HepG2 (cell line): ENCODE measurements at regions not wholly inside any gene's neighbourhood (a gene's known extent, or its start where the extent isn't known, plus 50 kb on each side); places are given as distances from the start of the nearest gene placed in this dataset.
"Not testable (repeated sequence)": the region's sequence is repeated elsewhere in the genome, so short reads cannot be mapped to it uniquely, and the experiment has no call there.

Source experiments
- ATAC-seq: fragments of 200-7000 bp; cut with Tn5 transposase; 3 replicates; pipeline ENCODE4 v1.9.1; 2020; ENCODE audit warnings: mild to moderate bottlenecking, moderate library complexity
- BruUV-seq: library from RNA; stranded (reverse); fragments of 400-500 nt; replicated peaks from 2 replicates; lab custom pipeline; 2021; lab: Mats Ljungman, UMichigan
- CTCF ChIA-PET: fragments of 300-600 bp; formaldehyde crosslinking; extraction: SDS; loops from one replicate; lab custom pipeline; 2021; ENCODE audit warnings: low total read pairs, inconsistent platforms, low intra/inter-chr PET ratio; lab: Yijun Ruan, JAX
- POLR2A ChIA-PET: fragments of 350-600 bp; sonication (Branson Sonifier 250); formaldehyde crosslinking; loops from one replicate; lab custom pipeline; 2020; ENCODE audit warnings: antibody characterized with exemption, inconsistent platforms; lab: Yijun Ruan, JAX
- DNase-seq: peaks from one replicate; pipeline ENCODE4 v3.0.0-alpha.2; 2015; ENCODE audit warnings: low spot score
- FAIRE-seq: peaks from 3 replicates; lab custom pipeline; 2011; peaks lifted over from hg19 to GRCh38; lab: Jason Lieb, UNC
- H2AFZ ChIP-seq: one replicate; pipeline ENCODE4 v1.6.1; 2011; ENCODE audit warnings: low read length, inconsistent platforms
- H3K27ac ChIP-seq: fragments of 300-600 bp; 3 replicates; pipeline ENCODE4 v1.8.0; 2011; ENCODE audit warnings: mixed run types, mild to moderate bottlenecking, mixed read lengths, low read length, inconsistent platforms; ENCODE audit not compliant: insufficient read depth; ENCODE audit errors: extremely low read length
- H3K27me3 ChIP-seq, 2 experiments: fragments of 200-600 bp in 1 of 2; 2 replicates in 1 of 2; 3 replicates in 1 of 2; pipeline versions ENCODE4 v1.6.0 to v1.8.0; 2011; ENCODE audit warnings: low read length in 2 of 2, mild to moderate bottlenecking in 2 of 2, moderate library complexity in 2 of 2, inconsistent platforms in 1 of 2; ENCODE audit not compliant: insufficient read depth in 2 of 2, control insufficient read depth in 1 of 2
- H3K36me3 ChIP-seq, 2 experiments: fragments of 200-600 bp in 1 of 2; replicated peaks in 1 of 2; 2 replicates in 1 of 2; 3 replicates in 1 of 2; pipeline versions ENCODE4 v1.5.1 to v1.8.0; 2011; ENCODE audit warnings: low read length in 2 of 2, inconsistent platforms in 1 of 2; ENCODE audit not compliant: insufficient read depth in 2 of 2, control insufficient read depth in 1 of 2
- H3K4me1 ChIP-seq: 2 replicates; pipeline ENCODE4 v1.5.1; 2012; ENCODE audit warnings: low read length, inconsistent platforms; ENCODE audit not compliant: insufficient read depth
- H3K4me2 ChIP-seq: 2 replicates; pipeline ENCODE4 v1.6.0; 2011; ENCODE audit warnings: low read depth, low read length, inconsistent platforms
- H3K4me3 ChIP-seq, 3 experiments: fragments of 200-600 bp in 1 of 3; sonication (generic), shearing (Covaris generic) in 1 of 3; replicated peaks in 1 of 3; 2 replicates each; pipeline ENCODE4 v1.5.1; 2011 to 2016; ENCODE audit warnings: low read length in 3 of 3, inconsistent platforms in 2 of 3, low read depth in 2 of 3, mild to moderate bottlenecking in 2 of 3, control low read depth in 1 of 3, mixed read lengths in 1 of 3; ENCODE audit not compliant: insufficient read depth in 1 of 3
- H3K79me2 ChIP-seq: one replicate; pipeline ENCODE4 v1.6.1; 2011; ENCODE audit warnings: low read length, inconsistent platforms; ENCODE audit not compliant: insufficient read depth
- H3K9ac ChIP-seq: 2 replicates; pipeline ENCODE4 v1.6.0; 2011; ENCODE audit warnings: mild to moderate bottlenecking, low read depth, low read length, inconsistent platforms; ENCODE audit not compliant: insufficient read depth
- H3K9me3 ChIP-seq: 2 replicates; pipeline ENCODE4 v1.5.1; 2012; ENCODE audit warnings: mild to moderate bottlenecking, low read length
- H4K20me1 ChIP-seq: 2 replicates; pipeline ENCODE4 v1.6.0; 2011; ENCODE audit warnings: inconsistent platforms, mild to moderate bottlenecking, low read length, moderate library complexity; ENCODE audit not compliant: insufficient read depth
- ATF7 ChIP-seq, 2 experiments: fragments of 450-650 bp in 1 of 2; sonication (generic) in 1 of 2; formaldehyde crosslinking in 1 of 2; IDR thresholded peaks; 2 replicates each; pipeline versions ENCODE4 v1.4.0 to v1.6.1; 2016 to 2020; ENCODE audit warnings: antibody characterized with exemption in 1 of 2, mild to moderate bottlenecking in 1 of 2, missing genetic modification reagents in 1 of 2
- NR3C1 ChIP-seq: sonication (generic); formaldehyde crosslinking; IDR thresholded peaks from 2 replicates; pipeline ENCODE4 v1.4.0; 2020; ENCODE audit warnings: missing genetic modification reagents
- REXO4 ChIP-seq: sonication (generic); formaldehyde crosslinking; IDR thresholded peaks from 2 replicates; pipeline ENCODE4 v1.8.0; 2022; ENCODE audit warnings: missing genetic modification reagents, mild to moderate bottlenecking, borderline replicate concordance
- RORA ChIP-seq: sonication (generic); formaldehyde crosslinking; IDR thresholded peaks from 2 replicates; pipeline ENCODE4 v1.5.0; 2020; ENCODE audit warnings: mild to moderate bottlenecking, missing genetic modification reagents, moderate library complexity
- WGBS: methylation state at CpG from one replicate; pipeline ENCODE4 v1.1.6; 2017; ENCODE audit warnings: low lambda C conversion rate; 5-methylcytosine and 5-hydroxymethylcytosine counted together
- in situ Hi-C: cut with HindIII; loops from 2 replicates; pipeline ENCODE4 v1.10.0; 2017; ENCODE audit warnings: low pct_unique_long_range_greater_than_20kb; ENCODE audit not compliant: extremely low pct_ligation_motif_present
- intact Hi-C: fragments of 100-400 bp; cut with micrococcal nuclease; formaldehyde crosslinking; loops from one replicate; pipeline ENCODE4 v1.10.0; 2022; ENCODE audit not compliant: unreplicated experiment

GRCh38 chr17:20852990-20853370, 189.8 kb downstream of the USP22 start:
- ATAC-seq: no peak
- intact Hi-C loops: no loop called here
- no peak overlapping the region for H3K4me3 ChIP-seq

GRCh38 chr17:20855910-20856470, 186.8 kb downstream of the USP22 start:
- not testable (repeated sequence) for DNase-seq; BruUV-seq; H2AFZ ChIP-seq; ATAC-seq; H3K27me3 ChIP-seq; TF ChIP-seq ATF7 (CRISPR knock-in tag; IDR thresholded peaks at IDR 0.05)
- 0 out of 2 replicates have a peak, but pooled peaks have one; percentile 5 for TF ChIP-seq ATF7 (IDR thresholded peaks at IDR 0.05)
- TF ChIP-seq, all 625 proteins: peak for 1; not testable (repeated sequence) for 624
- H3K4me1 ChIP-seq, CTCF ChIA-PET, H3K27ac ChIP-seq, POLR2A ChIA-PET, H3K79me2 ChIP-seq, FAIRE-seq, H3K4me3 ChIP-seq, H3K4me2 ChIP-seq, H3K9me3 ChIP-seq, H3K9ac ChIP-seq, H3K36me3 ChIP-seq, in situ Hi-C loops, intact Hi-C loops, H4K20me1 ChIP-seq: not testable (repeated sequence)
- 77% methylated on average over 2 of the region's 2 CpGs for WGBS

More at GRCh38 chr17:20852990-20853370, 189.8 kb downstream of the USP22 start:
- ChIA-PET CTCF (no interaction called here), POLR2A (no interaction called here)
- DNase-seq: no peak
- BruUV-seq: no TSS peak
- Histone ChIP-seq H3K4me1 (no peaks in the 10 kb centered on the region), H4K20me1 (no peaks in the 10 kb centered on the region), H2AFZ (no peak overlapping the region), H3K9ac (no peak overlapping the region), H3K4me2 (no peak overlapping the region), H3K27me3 (no peaks in the 10 kb centered on the region), H3K36me3 (no peaks in the 10 kb centered on the region), H3K9me3 (no peaks in the 10 kb centered on the region), H3K27ac (no peak overlapping the region)
- in situ Hi-C loops: no loop called here
- WGBS: 58% methylated on average over 6 of the region's 6 CpGs
- no peak for TF ChIP-seq RORA
- no peak for TF ChIP-seq NR3C1 (CRISPR knock-in tag)
- no peak for TF ChIP-seq REXO4 (CRISPR knock-in tag)
- TF ChIP-seq, all 625 proteins: peak for 0
- no peaks in the 10 kb centered on the region for H3K79me2 ChIP-seq
- FAIRE-seq: no peak
